CD4-positive, alpha-beta T cell treated with Interleukin-4 for 4 hours (primary cell): ENCODE measurements at regions not wholly inside any gene's neighbourhood (a gene's known extent, or its start where the extent isn't known, plus 50 kb on each side); places are given as distances from the start of the nearest gene placed in this dataset.
"Not testable (repeated sequence)": the region's sequence is repeated elsewhere in the genome, so short reads cannot be mapped to it uniquely, and the experiment has no call there.

Experiments used
- DNase-seq: peaks from one replicate; pipeline ENCODE4 v3.0.0-alpha.2; 2020

- DNase-seq = not testable (repeated sequence)
These were observed 63.8 kb upstream of the ARRDC3 start for GRCh38 chr5:91446880-91447279.

DNA sequence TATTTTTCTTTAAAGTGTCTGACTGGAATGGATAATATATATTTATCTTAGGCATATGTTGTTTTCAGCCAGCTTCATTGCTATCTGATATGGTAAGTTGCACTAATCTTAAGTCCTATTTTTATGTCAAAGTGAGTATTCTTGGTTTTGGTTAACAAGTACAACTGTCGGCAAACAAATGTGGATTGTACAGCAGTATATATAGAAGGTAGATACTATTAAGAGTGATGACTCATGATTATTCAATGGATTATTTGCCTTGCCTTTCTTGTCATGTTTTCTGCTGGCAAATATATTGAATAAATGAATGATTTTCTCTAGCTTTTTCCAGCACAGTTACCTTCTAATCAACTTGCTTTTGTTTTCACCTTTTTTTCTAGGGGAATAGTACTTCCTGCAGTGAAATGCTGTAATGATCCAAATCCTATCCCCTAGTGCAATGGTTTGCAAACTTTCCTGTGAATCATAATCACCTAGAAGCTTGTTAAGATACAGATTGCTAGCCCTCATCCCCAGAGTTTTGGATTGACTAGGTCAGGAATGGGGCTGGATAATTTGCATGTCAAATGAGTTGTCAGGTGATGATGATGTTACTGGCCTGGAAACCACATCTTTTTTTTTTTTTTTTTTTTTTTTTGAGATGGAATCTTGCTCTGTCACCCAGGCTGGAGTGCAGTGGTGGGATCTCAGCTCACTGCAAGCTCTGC is 60.8 kb upstream of the ARRDC3 start:
- DNase-seq = no peak

- DNase-seq = no peak
These were observed 59.9 kb upstream of the ARRDC3 start for GRCh38 chr5:91443023-91443422.

GRCh38 chr5:91441082-91441481 is 58.0 kb upstream of the ARRDC3 start:
- DNase-seq = no peak

DNA sequence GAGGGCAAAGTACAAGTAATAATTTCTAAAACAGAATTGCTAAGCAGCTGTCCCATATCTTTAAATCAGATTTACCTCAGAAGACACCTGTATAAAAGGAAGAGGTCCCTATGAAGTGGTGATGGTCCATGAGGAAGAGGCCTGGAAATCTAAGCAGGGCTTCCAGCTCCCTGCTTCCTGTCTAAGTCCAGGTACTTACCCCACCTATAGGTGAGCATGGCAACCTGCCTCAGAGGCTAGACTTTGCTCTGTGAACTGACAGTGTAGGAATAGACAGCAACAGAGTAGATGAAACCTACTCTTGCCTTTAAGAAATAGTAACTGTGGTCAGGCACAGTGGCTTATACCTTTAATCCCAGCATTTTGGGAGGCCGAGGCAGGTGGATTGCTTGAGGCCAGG is 55.8 kb upstream of the ARRDC3 start:
- DNase-seq = no peak

DNA sequence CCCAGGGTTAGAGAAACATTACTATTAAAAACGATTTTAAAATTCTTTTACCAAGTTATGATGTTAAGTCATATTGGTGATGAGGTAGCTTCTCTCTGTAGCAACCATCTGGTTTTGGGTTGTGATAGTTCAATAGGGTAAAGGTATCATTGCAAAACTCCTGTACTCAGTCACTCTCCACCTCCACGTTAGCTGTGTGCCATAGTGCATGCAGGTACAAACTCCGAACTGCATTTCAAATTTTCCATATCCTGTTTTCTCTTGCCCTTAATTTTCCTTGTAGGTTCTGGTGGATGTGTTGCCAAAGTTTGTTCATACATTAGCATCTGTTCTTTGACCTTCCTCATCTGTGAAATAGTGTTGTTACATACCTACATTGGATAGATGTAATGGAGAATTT is 53.1 kb upstream of the ARRDC3 start:
- DNase-seq = no peak

GRCh38 chr5:91434348-91434747 is 51.2 kb upstream of the ARRDC3 start:
- DNase-seq = peak; percentile 49

DNA sequence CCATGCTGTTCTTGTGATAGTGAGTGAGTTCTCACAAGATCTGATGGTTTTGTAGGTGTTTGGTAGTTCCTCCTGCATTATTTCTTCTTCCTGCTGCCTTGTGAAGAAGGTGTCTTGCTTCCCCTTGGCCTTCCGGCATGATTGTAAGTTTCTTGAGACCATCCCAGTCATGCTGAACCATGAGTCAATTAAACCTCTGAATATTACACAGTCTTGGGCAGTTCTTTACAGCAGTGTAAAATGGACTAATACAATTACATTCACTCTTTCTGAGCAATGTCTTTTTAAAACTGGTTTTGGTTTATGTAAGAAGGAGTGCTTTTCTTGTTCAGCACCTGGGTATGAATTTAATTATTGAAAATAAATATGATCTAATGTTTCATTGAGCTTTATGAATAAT is 50.7 kb upstream of the ARRDC3 start:
- no peak for DNase-seq
